Middle frontal gyrus (tissue), 1 donor: ENCODE measurements at regions not wholly inside any gene's neighbourhood (a gene's known extent, or its start where the extent isn't known, plus 50 kb on each side); places are given as distances from the start of the nearest gene placed in this dataset.

Experiments used
- DNase-seq: peaks from one replicate; pipeline ENCODE4 v3.0.0-alpha.2; 2015; ENCODE audit warnings: low spot score; ENCODE audit errors: extremely low spot score

- DNase-seq, result no peak
Observed at GRCh38 chr6:93567164-93567563, 147.8 kb upstream of the EPHA7 start.

DNA sequence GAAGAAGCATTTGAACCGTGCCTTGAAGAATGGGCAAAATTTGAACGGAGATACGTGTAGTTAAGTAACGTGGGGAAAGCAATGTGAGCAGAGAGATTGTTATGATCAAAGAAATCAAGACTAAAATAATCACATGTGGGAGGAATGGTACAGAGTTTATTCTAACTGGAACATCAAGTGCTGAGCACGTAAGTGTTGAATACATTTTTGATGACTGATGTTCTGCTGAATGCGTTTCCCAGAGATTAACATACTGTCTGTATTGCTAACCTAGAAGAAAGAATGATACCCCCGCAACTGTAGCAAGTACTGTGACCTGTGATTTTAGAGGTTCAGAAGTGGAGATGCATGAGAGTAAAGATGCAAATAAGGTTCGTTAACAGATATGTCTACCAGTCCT, 146.9 kb upstream of the EPHA7 start:
- DNase-seq, result no peak

DNA sequence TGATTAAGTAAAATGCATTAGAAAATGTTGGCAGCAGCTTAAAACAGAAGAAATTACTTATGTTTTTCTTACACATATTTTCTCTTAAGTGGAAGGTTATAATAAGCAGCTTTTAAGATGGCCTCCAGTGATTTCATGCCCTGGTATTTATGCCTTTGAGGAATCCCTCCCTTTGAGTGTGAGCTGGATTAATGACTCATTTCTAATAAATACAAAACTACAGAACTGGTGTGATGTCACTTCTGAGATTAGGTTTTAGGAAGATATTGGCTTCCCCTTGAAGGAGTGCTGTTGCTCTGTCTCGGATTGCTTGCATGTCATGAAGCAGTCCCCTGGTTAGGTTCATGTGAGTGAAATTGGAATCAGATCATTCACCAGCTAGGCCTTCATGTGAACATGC, 143.2 kb upstream of the EPHA7 start:
- DNase-seq, result no peak

GRCh38 chr6:93555292-93555691, 135.9 kb upstream of the EPHA7 start:
- DNase-seq, result no peak

- DNase-seq, result no peak
Observed at GRCh38 chr6:93554018-93554417, 134.7 kb upstream of the EPHA7 start.

GRCh38 chr6:93550551-93551276, 131.4 kb upstream of the EPHA7 start:
- no peak for DNase-seq

DNA sequence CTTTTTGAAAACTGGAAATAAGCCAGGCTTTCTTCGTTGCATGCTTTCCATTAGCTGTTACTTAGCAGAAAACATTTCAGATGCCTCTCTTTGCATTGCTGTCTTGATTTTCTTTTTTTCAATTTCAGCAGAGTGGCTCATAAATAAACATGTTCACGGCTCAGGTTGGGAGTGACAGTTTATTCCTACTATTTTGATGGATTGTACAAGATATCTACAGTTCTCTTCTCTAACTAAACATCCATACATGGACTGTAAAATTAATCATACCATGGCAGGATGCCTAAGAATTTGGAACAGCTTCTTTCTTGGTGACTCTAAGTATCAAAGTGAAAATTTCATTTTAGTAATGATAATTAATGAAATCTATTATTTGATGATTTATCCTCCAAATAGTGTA, 130.5 kb upstream of the EPHA7 start:
- DNase-seq, result no peak

DNA sequence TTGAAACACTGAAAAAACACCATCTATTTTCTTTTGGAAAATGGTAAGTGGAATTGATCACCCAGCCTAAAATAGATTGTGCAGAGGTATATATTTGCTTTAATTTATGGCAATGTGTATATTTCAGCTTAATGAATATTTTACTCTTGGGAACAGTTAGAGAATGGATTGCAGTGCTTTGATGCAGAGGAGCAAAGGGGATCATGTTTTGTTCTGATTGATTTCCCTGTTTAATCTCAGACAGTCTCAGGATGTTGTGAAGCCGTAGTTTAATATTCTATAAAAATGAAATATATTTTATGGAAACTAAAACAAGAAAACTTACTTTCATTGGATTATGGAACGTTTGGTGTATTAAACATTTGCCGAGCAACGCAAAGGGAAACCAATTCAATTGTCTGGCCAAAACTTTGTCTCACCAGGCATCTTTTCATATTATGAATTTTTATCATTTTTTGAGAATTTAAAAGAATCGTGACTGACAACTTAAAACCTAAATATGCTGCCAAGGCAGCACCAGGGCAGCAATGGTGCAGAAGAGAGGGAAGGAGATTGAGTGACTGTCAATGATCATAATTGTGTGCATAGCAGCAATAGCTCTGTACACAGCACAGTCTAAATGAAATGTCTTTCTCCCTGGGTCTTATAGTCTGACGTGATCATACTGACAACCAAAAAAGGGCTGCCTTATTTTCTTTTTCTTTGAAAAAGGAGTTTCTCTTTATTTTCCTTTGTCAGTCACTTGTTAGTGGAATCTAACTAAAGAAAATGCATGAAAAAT, 105.5 kb upstream of the EPHA7 start:
- DNase-seq, result no peak

GRCh38 chr6:93523365-93523764, 104.0 kb upstream of the EPHA7 start:
- DNase-seq, result no peak

DNA sequence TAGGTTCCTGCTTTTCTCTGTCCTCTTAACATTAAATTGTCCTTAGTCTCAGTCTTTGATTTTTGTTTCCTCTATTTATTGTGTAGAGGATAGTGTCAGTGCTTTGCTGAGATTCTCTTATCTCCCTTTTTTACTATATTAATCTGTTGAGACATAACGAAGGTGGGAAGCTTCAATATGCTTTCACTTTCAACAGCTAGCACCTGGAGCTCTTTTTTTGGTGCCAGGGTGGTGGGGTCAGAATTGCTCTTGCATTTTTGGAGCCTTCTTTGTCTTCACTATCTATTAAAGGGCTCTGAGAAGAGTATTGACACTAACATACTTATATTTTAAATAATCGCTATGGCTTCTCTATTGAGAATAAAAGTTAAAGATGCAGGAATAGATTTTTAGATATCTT, 97.1 kb upstream of the EPHA7 start:
- DNase-seq, result no peak

- no peak for DNase-seq
Observed at GRCh38 chr6:93515736-93516135, 96.4 kb upstream of the EPHA7 start.

DNA sequence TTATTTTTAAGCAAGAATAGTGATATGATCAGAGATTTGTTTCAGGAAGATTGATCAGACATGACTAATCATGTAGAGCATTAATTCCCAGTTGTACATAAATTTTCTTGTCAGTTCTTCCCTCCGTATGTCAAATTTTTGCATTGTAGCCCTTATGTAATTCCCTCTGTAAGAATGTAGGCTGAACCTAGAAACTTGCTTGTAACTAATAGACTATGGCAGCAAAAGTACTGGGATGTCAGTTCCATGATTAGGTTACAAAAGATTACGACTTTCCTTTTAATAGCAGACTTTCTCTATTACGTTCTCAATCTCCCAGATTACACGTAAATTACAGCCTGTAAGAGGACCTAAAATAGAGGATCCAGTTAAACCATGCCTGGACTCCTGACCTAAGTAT, 79.4 kb upstream of the EPHA7 start:
- no peak for DNase-seq

- DNase-seq, result no peak
Observed at GRCh38 chr6:93496548-93496947, 77.2 kb upstream of the EPHA7 start.

GRCh38 chr6:93494057-93494456, 74.7 kb upstream of the EPHA7 start:
- no peak for DNase-seq

GRCh38 chr6:93474733-93475179, 55.4 kb upstream of the EPHA7 start:
- no peak for DNase-seq

- no peak for DNase-seq
Observed at GRCh38 chr6:93471281-93471680, 51.9 kb upstream of the EPHA7 start.
